Sigmoid colon (tissue), 4 donors: ENCODE measurements at regions not wholly inside any gene's neighbourhood (a gene's known extent, or its start where the extent isn't known, plus 50 kb on each side); places are given as distances from the start of the nearest gene placed in this dataset.

Experiments used
- CTCF ChIP-seq, 4 experiments: fragments of 450-650 bp in 3 of 4; fragments of 200-600 bp in 1 of 4; IDR thresholded peaks; one replicate each; pipeline ENCODE4 v1.5.1; 2016 to 2019; ENCODE audit warnings: antibody characterized with exemption in 4 of 4, mild to moderate bottlenecking in 3 of 4, moderate library complexity in 2 of 4
- EP300 ChIP-seq, 4 donors: sonication (generic); formaldehyde crosslinking; IDR thresholded peaks; one replicate each; pipeline ENCODE4 v1.6.1; 2017; ENCODE audit warnings: antibody characterized with exemption in 4 of 4
- POLR2A ChIP-seq, 2 donors: fragments of 450-650 bp; IDR thresholded peaks; one replicate each; pipeline ENCODE4 v1.6.1; 2016; ENCODE audit warnings: antibody characterized with exemption in 2 of 2, mild to moderate bottlenecking in 2 of 2, moderate library complexity in 2 of 2

DNA sequence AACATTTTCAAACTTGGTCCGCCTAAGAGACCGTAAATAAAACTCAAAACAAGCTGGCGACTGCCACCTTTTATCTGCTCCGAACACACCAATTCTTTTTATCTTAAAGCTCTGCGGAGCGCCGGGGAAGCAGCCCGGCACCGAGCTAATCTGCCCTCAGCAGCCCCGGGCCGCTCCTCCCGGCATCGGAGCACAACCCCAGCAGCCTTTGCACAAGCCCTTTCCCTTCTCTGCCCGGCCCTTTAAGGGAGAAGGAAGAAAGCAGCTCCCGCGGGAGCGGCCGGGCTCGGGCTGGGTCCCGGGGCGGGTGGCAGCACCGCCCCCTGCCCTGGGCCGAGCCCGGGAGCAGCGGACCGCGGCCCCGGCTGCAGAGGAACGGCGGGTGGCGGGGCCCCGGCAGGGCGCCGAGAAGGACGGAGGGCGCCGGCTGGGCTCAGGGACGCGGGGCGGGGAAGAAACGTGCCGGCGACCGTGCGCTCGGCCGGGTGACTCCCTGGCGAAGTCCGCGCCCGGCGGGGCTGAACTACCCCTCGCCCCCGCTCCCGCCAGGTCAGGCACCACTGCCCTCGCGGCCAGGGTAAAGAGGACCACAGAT lies 133.6 kb upstream of the C11orf58 start:
- TF ChIP-seq CTCF (IDR thresholded peaks at IDR 0.05) (no peak), POLR2A (IDR thresholded peaks at IDR 0.05) (no peak), EP300 (IDR thresholded peaks at IDR 0.05) (no peak)
